AG08395 (cell line): ENCODE measurements at regions not wholly inside any gene's neighbourhood (a gene's known extent, or its start where the extent isn't known, plus 50 kb on each side); places are given as distances from the start of the nearest gene placed in this dataset.
A peak's percentile ranks its signal among the peaks of the same experiment; 100 is the strongest.

ENCODE experiments used
- DNase-seq: peaks from one replicate; pipeline ENCODE4 v3.0.0; 2012; ENCODE audit warnings: mixed read lengths, low spot score

- no peak for DNase-seq
Measured at GRCh38 chr3:72373139-72373538, 475.1 kb downstream of the SHQ1 start.

- no peak for DNase-seq
Measured at GRCh38 chr3:72372161-72372560, 476.1 kb downstream of the SHQ1 start.

GRCh38 chr3:72371431-72371830 lies 476.8 kb downstream of the SHQ1 start:
- no peak for DNase-seq

GRCh38 chr3:72370947-72371346 lies 477.3 kb downstream of the SHQ1 start:
- no peak for DNase-seq

GRCh38 chr3:72369681-72370080 lies 478.6 kb downstream of the SHQ1 start:
- DNase-seq, result no peak

- DNase-seq, result peak; percentile 65
Measured at GRCh38 chr3:72368331-72368975, 479.8 kb downstream of the SHQ1 start.

GRCh38 chr3:72361990-72362389 lies 486.3 kb downstream of the SHQ1 start:
- no peak for DNase-seq

- DNase-seq, result no peak
Measured at GRCh38 chr3:72359743-72360142, 488.5 kb downstream of the SHQ1 start.

- DNase-seq, result no peak
Measured at GRCh38 chr3:72355168-72355567, 493.1 kb downstream of the SHQ1 start.

- DNase-seq, result no peak
Measured at GRCh38 chr3:72354486-72354885, 493.8 kb downstream of the SHQ1 start.

GRCh38 chr3:72353236-72354128 lies 494.8 kb downstream of the SHQ1 start:
- no peak for DNase-seq

- no peak for DNase-seq
Measured at GRCh38 chr3:72352176-72352575, 496.1 kb downstream of the SHQ1 start.

- no peak for DNase-seq
Measured at GRCh38 chr3:72351536-72351935, 496.7 kb downstream of the SHQ1 start.

- no peak for DNase-seq
Measured at GRCh38 chr3:72350761-72351505, 497.3 kb downstream of the SHQ1 start.

GRCh38 chr3:72348357-72348756 lies 499.9 kb downstream of the SHQ1 start:
- no peak for DNase-seq

- peak; percentile 77 for DNase-seq
Measured at GRCh38 chr3:72347819-72348319, 500.4 kb downstream of the SHQ1 start.

- DNase-seq, result peak; percentile 95
Measured at GRCh38 chr3:72346526-72346926, 501.7 kb downstream of the SHQ1 start.

- no peak for DNase-seq
Measured at GRCh38 chr3:72345980-72346379, 502.3 kb downstream of the SHQ1 start.

GRCh38 chr3:72345237-72345878 lies 502.9 kb downstream of the SHQ1 start:
- DNase-seq, result no peak

- DNase-seq, result no peak
Measured at GRCh38 chr3:72344647-72345046, 503.6 kb downstream of the SHQ1 start.

GRCh38 chr3:72344236-72344635 lies 504.0 kb downstream of the SHQ1 start:
- no peak for DNase-seq

- DNase-seq, result peak; percentile 37
Measured at GRCh38 chr3:72343078-72343477, 505.2 kb downstream of the SHQ1 start.
